HEK293T (cell line): ENCODE measurements at regions not wholly inside any gene's neighbourhood (a gene's known extent, or its start where the extent isn't known, plus 50 kb on each side); places are given as distances from the start of the nearest gene placed in this dataset.

Source experiments
- BHLHE40 ChIP-seq: fragments of 450-650 bp; IDR thresholded peaks from 2 replicates; pipeline ENCODE4 v1.6.1; 2016; ENCODE audit warnings: mild to moderate bottlenecking, moderate library complexity, borderline replicate concordance
- FOXM1 ChIP-seq: fragments of 450-650 bp; IDR thresholded peaks from 2 replicates; pipeline ENCODE4 v1.6.1; 2017; ENCODE audit warnings: mild to moderate bottlenecking, borderline replicate concordance
- PKNOX1 ChIP-seq: fragments of 450-650 bp; IDR thresholded peaks from 2 replicates; pipeline ENCODE4 v1.6.1; 2016
- SUZ12 ChIP-seq: fragments of 450-650 bp; IDR thresholded peaks from 2 replicates; pipeline ENCODE4 v1.6.1; 2016; ENCODE audit warnings: mild to moderate bottlenecking
- TARDBP ChIP-seq: fragments of 450-650 bp; IDR thresholded peaks from 2 replicates; pipeline ENCODE4 v1.6.1; 2016

DNA sequence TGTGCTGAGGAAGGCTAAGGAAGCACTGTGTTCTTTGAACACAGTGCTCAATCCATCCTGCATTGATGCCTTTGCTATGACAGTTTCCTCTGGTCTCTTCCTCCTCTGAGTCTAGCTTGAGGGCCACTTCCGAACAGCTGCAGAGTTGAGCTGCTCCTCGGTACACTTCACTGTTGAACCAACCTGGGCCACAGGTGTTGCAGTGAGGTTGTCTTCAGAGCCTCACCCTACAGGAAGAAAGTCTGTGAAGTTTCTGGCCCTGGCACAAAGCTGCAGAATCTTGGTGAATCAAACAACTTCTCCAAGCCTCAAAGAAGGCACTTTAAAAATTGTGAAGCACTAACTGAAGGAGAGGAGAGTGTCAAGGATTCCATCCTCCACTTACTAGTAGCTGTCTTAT is 394.0 kb downstream of the KCNRG start:
- TF ChIP-seq SUZ12 (no peak), TARDBP (no peak), BHLHE40 (no peak), FOXM1 (no peak), PKNOX1 (no peak)
